GM21723 (cell line): ENCODE measurements at regions not wholly inside any gene's neighbourhood (a gene's known extent, or its start where the extent isn't known, plus 50 kb on each side); places are given as distances from the start of the nearest gene placed in this dataset.

Experiments
- ATAC-seq: cut with Tn5 transposase; IDR thresholded peaks from one replicate; pipeline ENCODE4 v1.9.1; 2021; ENCODE audit warnings: mild to moderate bottlenecking, moderate library complexity; ENCODE audit not compliant: unreplicated experiment

DNA sequence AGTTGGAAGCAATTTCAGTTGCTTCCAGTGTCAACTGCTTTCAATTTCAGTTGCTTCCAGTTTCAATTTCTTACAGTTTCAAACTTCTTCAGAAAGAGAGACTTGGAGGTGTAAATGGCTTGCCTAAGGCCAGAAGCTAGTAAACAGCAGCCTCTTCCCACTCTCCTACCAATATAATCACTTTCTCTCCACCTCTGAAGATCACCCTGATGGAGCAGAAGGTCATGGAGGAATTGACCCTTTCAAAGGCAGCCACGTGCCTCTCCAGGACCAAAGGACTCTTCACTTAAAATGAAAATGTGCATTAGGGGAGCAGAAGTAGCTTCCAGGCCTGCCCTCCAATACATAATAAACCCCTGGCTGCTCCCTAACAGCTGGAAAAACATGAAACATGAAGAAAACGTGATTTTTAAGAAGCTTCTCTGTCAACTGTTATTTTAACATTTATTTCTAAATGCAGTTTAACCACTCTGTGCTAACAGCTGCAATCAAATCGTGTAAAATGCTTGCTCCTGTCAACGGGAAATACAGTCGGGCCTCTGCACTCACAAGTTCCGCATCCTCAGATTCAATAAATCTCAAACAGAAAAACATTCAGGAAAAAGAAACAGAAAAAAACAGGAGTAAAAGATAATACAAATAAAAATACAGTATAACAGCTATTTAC, 1020.6 kb downstream of the XPNPEP1 start:
- peak; percentile 84 for ATAC-seq

DNA sequence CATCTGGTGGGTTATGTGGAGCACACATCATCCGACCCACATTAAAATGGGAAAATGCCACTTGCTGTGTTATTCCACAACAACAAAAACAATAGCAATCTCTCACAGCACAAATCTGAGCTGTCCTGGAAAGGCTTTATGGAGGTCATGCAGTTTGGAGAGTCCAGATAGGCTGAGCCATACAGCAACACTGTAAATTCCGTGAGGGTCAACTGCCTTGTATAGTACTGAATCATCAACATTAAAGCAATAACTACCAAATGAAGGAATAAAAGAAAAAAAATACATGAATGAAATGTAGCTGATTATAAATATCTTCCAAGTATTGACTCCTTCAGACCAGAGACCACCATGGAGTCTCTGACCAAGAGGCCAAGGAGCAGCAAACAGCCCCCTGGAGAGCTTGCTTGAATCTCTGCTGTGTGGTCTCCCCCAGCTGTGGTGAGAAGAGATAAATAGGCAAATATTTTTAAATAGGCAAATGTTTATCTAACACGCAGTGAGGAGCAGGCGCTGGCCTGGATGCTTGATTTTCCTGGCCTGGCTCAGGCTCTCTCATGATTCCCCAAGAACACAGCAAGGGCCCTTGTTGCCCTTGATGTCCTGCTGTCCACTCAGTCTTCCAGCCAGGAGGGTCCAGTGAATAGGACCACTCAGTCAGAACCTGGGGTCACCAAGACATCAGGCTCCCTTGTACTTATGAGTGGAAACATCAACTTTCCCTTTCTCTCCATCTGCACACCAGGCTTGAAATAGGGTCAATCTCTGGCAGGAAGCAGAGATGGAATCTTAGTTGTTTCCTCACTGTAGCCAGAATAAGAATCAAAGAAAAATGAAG, 1021.3 kb downstream of the XPNPEP1 start:
- ATAC-seq = peak; percentile 7

DNA sequence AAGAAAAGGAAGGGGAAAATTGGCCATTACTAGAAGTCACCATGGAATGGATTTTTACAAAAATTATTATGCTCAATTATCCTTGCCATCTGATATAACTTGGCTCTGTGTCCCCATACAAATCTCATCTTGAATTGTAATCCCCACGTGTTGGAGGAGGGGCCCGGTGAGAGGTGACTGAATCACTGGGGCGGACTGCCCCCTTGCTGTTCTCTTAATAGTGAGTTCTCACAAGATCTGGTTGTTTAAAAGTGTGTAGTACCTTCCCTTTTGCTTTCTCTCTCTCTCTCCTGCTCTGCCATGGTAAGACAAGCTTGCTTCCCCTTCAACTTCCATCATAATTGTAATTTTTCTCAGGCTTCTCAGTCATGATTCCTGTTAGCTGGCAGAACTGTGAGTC, 1023.6 kb downstream of the XPNPEP1 start:
- no peak for ATAC-seq

- ATAC-seq = peak; percentile 87
Measured at GRCh38 chr10:108894402-108895301, 1028.7 kb downstream of the XPNPEP1 start.

GRCh38 chr10:108877095-108877561, 1046.2 kb downstream of the XPNPEP1 start:
- no peak for ATAC-seq

DNA sequence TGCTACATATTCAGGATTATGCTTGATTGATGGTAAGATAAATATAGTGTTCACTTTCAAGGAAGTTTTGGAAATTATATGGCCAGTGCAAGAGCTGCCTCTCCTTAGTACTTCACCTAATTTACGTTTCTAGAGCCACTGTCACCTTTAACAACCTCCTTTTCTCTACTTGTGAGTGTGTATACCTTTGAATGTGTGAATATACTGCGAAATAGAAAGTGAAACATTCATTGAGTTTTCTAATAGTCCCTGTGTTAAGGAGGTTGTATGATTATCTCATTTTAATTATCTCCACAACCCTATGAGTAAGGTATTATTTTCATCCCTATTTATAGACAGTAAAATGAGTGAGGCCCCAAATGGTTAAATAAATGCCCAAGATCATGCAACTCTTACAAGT, 1050.5 kb downstream of the XPNPEP1 start:
- no peak for ATAC-seq

DNA sequence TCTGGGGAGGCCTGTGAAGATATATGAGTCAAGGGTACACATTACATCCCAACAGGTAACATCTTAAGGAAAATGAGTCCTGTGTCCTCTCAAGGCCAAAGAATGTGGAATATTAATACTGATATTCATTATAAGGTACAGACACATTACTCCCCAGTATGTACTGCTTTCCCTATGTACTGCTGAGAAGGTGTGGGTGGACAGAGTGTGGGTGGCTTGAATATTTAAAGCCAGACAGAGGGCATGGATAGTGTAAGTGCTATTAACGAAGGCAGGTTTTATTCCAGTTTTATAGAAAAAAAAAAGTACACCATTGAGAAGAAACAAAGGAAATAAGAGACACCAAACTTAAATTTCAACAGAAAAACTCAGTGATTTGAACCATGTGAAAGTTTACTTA, 1054.4 kb downstream of the XPNPEP1 start:
- ATAC-seq = no peak

DNA sequence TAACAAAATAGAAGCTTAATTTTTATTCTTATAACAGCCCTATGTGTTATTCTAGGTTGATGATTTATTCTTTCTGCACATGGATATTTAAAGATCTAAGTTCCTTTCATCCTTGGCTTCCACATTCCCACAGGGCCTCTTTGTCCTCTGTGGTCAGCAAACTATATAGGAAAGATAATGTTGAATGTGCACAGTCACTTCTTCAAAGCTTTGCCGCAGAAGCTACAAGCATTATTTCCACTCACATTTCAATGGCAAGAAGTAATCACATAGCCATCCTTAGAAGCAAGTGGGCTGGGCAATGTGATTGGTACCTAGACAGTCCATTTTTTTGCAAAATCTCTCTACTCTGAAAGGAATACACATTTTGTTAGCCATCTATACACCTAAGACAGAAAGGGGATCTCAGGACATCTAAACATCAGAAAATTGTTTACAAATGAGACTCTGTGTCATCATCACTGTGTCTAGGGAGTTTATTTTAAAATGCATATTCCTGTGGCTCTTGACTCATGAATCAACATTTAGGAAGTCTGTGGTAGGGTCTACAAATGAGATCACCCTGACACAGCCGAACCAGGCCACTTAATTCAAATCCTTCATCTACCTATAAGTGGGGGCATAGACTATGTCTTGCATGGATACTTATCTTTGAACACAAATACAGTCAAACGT, 1060.5 kb downstream of the XPNPEP1 start:
- no peak for ATAC-seq

DNA sequence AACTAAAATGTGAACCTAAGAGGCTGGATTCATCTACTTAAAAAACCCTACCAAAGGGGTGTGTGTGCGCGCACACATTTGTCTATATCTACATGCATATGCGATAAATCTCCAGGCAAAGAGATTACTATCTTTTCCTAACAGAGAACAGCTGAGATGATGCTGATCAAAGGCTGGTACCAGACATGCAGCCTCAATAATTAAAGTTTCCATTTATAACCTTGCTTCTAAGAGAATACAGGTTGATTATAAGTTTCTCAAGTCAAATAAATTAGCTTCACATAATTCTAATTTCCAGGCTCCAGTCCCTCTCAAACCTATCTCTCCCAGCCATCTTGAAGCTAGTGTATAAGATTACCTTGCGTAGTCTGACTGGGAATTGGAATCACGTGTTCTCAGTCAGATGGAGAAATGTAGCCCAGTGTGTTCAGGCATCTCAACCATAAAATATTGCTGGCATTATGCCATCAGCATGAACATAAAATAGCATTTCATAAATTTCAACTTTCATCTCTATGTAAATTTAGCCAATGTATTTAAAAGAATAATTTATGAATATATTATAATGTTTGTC, 1062.0 kb downstream of the XPNPEP1 start:
- no peak for ATAC-seq

DNA sequence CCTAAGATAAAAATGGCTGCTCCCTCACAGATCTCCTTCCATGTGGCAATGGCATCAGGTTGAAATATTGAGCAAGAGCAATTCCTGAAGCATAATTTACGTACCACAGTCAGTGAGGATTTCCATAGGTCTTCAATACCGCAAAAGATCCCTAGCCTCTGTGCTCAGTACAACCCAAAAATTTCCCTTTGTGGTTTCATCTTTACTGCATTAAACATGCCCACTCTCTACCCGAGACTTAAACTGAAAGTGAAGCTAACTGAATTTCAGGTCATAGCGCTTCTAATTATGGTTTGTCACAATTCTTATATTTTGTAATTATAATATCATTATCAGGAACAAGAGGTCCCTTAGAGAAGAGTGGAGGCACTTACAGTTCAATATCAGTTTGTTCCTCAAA, 1071.1 kb downstream of the XPNPEP1 start:
- peak; percentile 83 for ATAC-seq

DNA sequence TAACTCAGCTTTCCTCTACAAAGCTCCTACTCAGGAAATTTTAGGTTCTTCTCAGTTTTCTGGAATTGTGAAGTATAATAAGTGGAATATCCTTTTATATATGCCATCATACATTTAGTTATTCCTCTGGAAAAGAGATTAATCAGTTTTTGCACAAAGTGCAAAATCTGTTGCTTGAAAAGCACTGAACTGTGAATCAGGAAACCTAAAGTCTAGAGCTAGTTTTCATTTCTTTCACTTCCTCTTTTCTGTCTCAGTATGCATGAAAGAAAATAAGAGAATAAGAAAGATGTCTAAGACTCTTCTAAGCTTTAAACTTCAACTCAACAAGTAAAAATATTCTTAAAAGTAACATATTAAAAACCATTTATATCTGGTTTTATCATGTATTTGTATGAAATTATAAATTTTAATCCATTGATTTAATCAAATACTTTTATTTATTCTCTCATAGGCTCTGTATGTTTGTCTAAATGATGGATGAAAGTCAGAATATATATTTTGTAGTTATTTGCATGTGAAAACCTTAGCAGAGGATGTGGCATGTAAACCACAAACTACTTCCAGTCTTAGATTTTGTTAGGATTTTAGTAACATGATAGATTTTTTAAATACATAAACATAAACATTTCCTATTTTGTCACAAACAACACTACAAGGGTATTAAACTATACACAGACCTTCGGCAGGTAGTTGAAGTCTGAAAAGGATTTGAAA, 1073.0 kb downstream of the XPNPEP1 start:
- peak; percentile 90 for ATAC-seq

DNA sequence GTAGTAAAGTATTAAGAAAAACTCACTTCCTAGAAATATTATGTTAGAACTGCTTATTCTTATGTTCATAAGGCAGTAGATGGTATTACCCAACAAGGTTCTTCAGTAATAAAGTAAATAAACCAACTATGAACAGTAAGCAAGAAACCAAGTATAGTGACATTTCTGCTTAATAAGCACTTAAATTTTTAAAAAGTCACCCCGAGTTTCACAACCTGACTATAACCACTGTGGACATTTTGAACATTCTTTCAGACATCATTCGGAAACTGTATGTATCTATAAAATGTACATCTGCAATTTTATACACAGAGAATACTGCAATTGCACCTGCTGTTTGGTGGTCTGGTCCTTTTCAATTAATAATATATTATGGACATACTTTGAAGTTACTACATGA, 1073.6 kb downstream of the XPNPEP1 start:
- no peak for ATAC-seq

GRCh38 chr10:108849186-108849585, 1074.1 kb downstream of the XPNPEP1 start:
- ATAC-seq = no peak

- no peak for ATAC-seq
Measured at GRCh38 chr10:108848046-108848445, 1075.3 kb downstream of the XPNPEP1 start.

- no peak for ATAC-seq
Measured at GRCh38 chr10:108840944-108841343, 1082.4 kb downstream of the XPNPEP1 start.

DNA sequence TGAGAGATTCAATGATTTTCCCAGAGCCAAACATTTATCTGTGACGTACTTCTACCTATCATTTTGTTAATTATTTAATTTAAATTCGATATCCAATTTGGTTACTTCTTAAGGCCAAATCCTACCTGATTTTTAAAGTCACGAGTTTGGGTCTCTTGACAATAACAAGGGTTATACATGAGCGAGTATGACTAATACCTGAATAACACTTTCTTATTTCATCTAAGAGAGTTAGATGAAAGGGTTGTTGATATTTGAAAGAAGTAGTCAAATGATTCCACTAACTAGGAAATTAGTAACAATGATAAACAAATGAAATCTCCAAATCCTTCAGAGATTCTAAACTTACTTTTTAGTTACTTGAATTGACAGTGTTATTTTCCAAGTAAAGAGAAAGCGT, 1086.9 kb downstream of the XPNPEP1 start:
- ATAC-seq = no peak

GRCh38 chr10:108822026-108822425, 1101.3 kb downstream of the XPNPEP1 start:
- ATAC-seq = no peak

- no peak for ATAC-seq
Measured at GRCh38 chr10:108819302-108819701, 1104.0 kb downstream of the XPNPEP1 start.

- ATAC-seq = no peak
Measured at GRCh38 chr10:108817584-108817983, 1105.7 kb downstream of the XPNPEP1 start.

- ATAC-seq = no peak
Measured at GRCh38 chr10:108817135-108817534, 1106.2 kb downstream of the XPNPEP1 start.
